IMR-90 (cell line): ENCODE measurements at regions not wholly inside any gene's neighbourhood (a gene's known extent, or its start where the extent isn't known, plus 50 kb on each side); places are given as distances from the start of the nearest gene placed in this dataset.

Source experiments
- ATAC-seq: fragments of 200-7000 bp; cut with Tn5 transposase; 2 replicates; pipeline ENCODE4 v1.9.1; 2020; ENCODE audit warnings: low read depth, mild to moderate bottlenecking, moderate library complexity
- BruUV-seq: library from RNA; stranded (reverse); fragments of 400-500 nt; replicated peaks from 2 replicates; lab custom pipeline; 2021; lab: Mats Ljungman, UMichigan
- CTCF ChIA-PET: fragments of 300-600 bp; formaldehyde crosslinking; extraction: SDS; loops from one replicate; lab custom pipeline; 2021; ENCODE audit warnings: antibody characterized with exemption; lab: Yijun Ruan, JAX
- POLR2A ChIA-PET: fragments of 300-600 bp; sonication (Branson Sonifier 250); formaldehyde crosslinking; loops from one replicate; lab custom pipeline; 2022; ENCODE audit warnings: antibody characterized with exemption; ENCODE audit not compliant: unreplicated experiment; lab: Charles Lee
- DNase-seq: peaks from one replicate; pipeline ENCODE4 v3.0.0; 2013
- H2AFZ ChIP-seq: replicated peaks from 2 replicates; pipeline ENCODE3; 2013; ENCODE audit warnings: low read length, mild to moderate bottlenecking; ENCODE audit not compliant: poor library complexity
- H2AK5ac ChIP-seq: 2 replicates; pipeline ENCODE4 v1.6.1; 2013; ENCODE audit warnings: low read depth, low read length, inconsistent platforms
- H2AK9ac ChIP-seq: replicated peaks from 2 replicates; pipeline ENCODE3; 2013; ENCODE audit warnings: mild to moderate bottlenecking, low read depth, low read length, moderate library complexity; ENCODE audit not compliant: poor library complexity
- H2BK120ac ChIP-seq: 2 replicates; pipeline ENCODE4 v1.6.1; 2013; ENCODE audit warnings: low read depth, low read length, inconsistent platforms
- H2BK15ac ChIP-seq: 3 replicates; pipeline ENCODE4 v1.6.1; 2013; ENCODE audit warnings: low read depth, low read length, inconsistent platforms
- H2BK20ac ChIP-seq: 2 replicates; pipeline ENCODE4 v1.6.1; 2013; ENCODE audit warnings: low read depth, mild to moderate bottlenecking, inconsistent platforms, low read length, moderate library complexity
- H2BK5ac ChIP-seq: 2 replicates; pipeline ENCODE4 v1.6.1; 2013; ENCODE audit warnings: mild to moderate bottlenecking, low read depth, low read length, inconsistent platforms; ENCODE audit not compliant: poor library complexity, severe bottlenecking
- H3K14ac ChIP-seq: replicated peaks from 2 replicates; pipeline ENCODE4 v1.6.1; 2013; ENCODE audit warnings: low read depth, low read length, inconsistent platforms
- H3K18ac ChIP-seq: 2 replicates; pipeline ENCODE4 v1.6.1; 2013; ENCODE audit warnings: low read depth, low read length, control low read depth
- H3K23ac ChIP-seq: 2 replicates; pipeline ENCODE4 v1.6.1; 2013; ENCODE audit warnings: low read depth, low read length, inconsistent platforms
- H3K27ac ChIP-seq: 2 replicates; pipeline ENCODE4 v1.5.1; 2013; ENCODE audit warnings: mild to moderate bottlenecking, control low read depth, low read length; ENCODE audit not compliant: insufficient read depth
- H3K27me3 ChIP-seq: 2 replicates; pipeline ENCODE4 v1.6.1; 2013; ENCODE audit warnings: low read length; ENCODE audit not compliant: control insufficient read depth, insufficient read depth
- H3K36me3 ChIP-seq: 2 replicates; pipeline ENCODE4 v1.6.1; 2013; ENCODE audit warnings: low read length, mixed read lengths; ENCODE audit not compliant: control insufficient read depth, insufficient read depth
- H3K4ac ChIP-seq: 2 replicates; pipeline ENCODE4 v1.6.1; 2013; ENCODE audit warnings: low read depth, low read length, inconsistent platforms
- H3K4me1 ChIP-seq: 2 replicates; pipeline ENCODE4 v1.6.1; 2013; ENCODE audit warnings: low read length, mixed read lengths; ENCODE audit not compliant: control insufficient read depth, insufficient read depth
- H3K4me2 ChIP-seq: 2 replicates; pipeline ENCODE4 v1.6.1; 2013; ENCODE audit warnings: low read depth, mild to moderate bottlenecking, control low read depth, low read length, moderate library complexity
- H3K4me3 ChIP-seq: 2 replicates; pipeline ENCODE4 v1.5.1; 2013; ENCODE audit warnings: low read depth, mild to moderate bottlenecking, control low read depth, low read length, moderate library complexity; ENCODE audit not compliant: insufficient read depth
- H3K56ac ChIP-seq: 2 replicates; pipeline ENCODE4 v1.6.1; 2013; ENCODE audit warnings: low read length, inconsistent platforms; ENCODE audit not compliant: insufficient read depth; ENCODE audit errors: extremely low read depth
- H3K79me1 ChIP-seq, 2 experiments: 2 replicates each; pipeline ENCODE4 v1.6.1; 2013; ENCODE audit warnings: low read length in 2 of 2, inconsistent platforms in 1 of 2, low read depth in 1 of 2
- H3K9ac ChIP-seq: 2 replicates; pipeline ENCODE4 v1.6.1; 2013; ENCODE audit warnings: low read depth, low read length, control low read depth
- H3K9me1 ChIP-seq: 2 replicates; pipeline ENCODE4 v1.6.1; 2013; ENCODE audit warnings: low read length, inconsistent platforms; ENCODE audit not compliant: insufficient read depth
- H3K9me3 ChIP-seq: 2 replicates; pipeline ENCODE4 v1.6.1; 2013; ENCODE audit warnings: low read length; ENCODE audit not compliant: control insufficient read depth, insufficient read depth
- H4K20me1 ChIP-seq: 2 replicates; pipeline ENCODE4 v1.6.1; 2013; ENCODE audit warnings: low read length, inconsistent platforms; ENCODE audit not compliant: insufficient read depth
- H4K5ac ChIP-seq: 2 replicates; pipeline ENCODE4 v1.6.1; 2013; ENCODE audit warnings: mild to moderate bottlenecking, low read depth, low read length, control low read depth
- H4K8ac ChIP-seq, 2 experiments: 2 replicates each; pipeline ENCODE4 v1.6.1; 2013; ENCODE audit warnings: low read depth in 2 of 2, low read length in 2 of 2, control low read depth in 1 of 2, inconsistent platforms in 1 of 2
- H4K91ac ChIP-seq: 2 replicates; pipeline ENCODE4 v1.6.1; 2013; ENCODE audit warnings: low read depth, low read length, inconsistent platforms; ENCODE audit not compliant: insufficient read depth
- ELK1 ChIP-seq: fragments of 150-350 bp; IDR thresholded peaks from 2 replicates; pipeline ENCODE4 v1.6.1; 2016; ENCODE audit warnings: low read depth, mild to moderate bottlenecking, low read length, moderate library complexity, borderline replicate concordance
- FOS ChIP-seq: fragments of 150-350 bp; IDR thresholded peaks from 2 replicates; pipeline ENCODE4 v1.6.1; 2016; ENCODE audit warnings: low read depth, low read length
- WGBS, 2 experiments: methylation state at CpG; one replicate each; pipeline versions ENCODE4 v1.1.5 to v1.1.7; 2013; ENCODE audit warnings: missing lambda C conversion rate in 2 of 2; ENCODE audit not compliant: insufficient read length in 1 of 2; ENCODE audit errors: extremely low coverage in 2 of 2; 5-methylcytosine and 5-hydroxymethylcytosine counted together
- dilution Hi-C: fragments of 300-500 bp; cut with HindIII; formaldehyde crosslinking; loops from one replicate; pipeline ENCODE4 v1.14.3; 2018; ENCODE audit warnings: low sequenced_read_pairs; ENCODE audit not compliant: unreplicated experiment
- in situ Hi-C: fragments of 300-500 bp; cut with MboI; formaldehyde crosslinking; loops from 3 replicates; pipeline ENCODE4 v1.14.3; 2019; ENCODE audit warnings: low sequenced_read_pairs, inconsistent platforms, mixed read lengths
- intact Hi-C: fragments of 100-400 bp; cut with micrococcal nuclease; formaldehyde crosslinking; loops from 2 replicates; pipeline ENCODE4 v1.10.0; 2022

- H3K23ac ChIP-seq: no peak overlapping the region
- no peak for TF ChIP-seq ELK1
- no peak for TF ChIP-seq FOS
- ChIA-PET POLR2A (no interaction called here), CTCF (no interaction called here)
- no peak overlapping the region for H2AFZ ChIP-seq
- H4K20me1 ChIP-seq: no peaks in the 10 kb centered on the region
- H3K9me1 ChIP-seq: no peaks in the 10 kb centered on the region
- H4K8ac ChIP-seq: no peak overlapping the region
- H3K4ac ChIP-seq: no peak overlapping the region
- ATAC-seq (no peak), DNase-seq (no peak)
- no peak overlapping the region for H2BK120ac ChIP-seq
- H3K56ac ChIP-seq: no peak overlapping the region
- H3K9ac ChIP-seq: no peak overlapping the region
- H3K18ac ChIP-seq: no peak overlapping the region
- H4K5ac ChIP-seq: no peak overlapping the region
- no peak overlapping the region for H3K27ac ChIP-seq
- no peak overlapping the region for H3K4me2 ChIP-seq
- WGBS, 2 experiments: no CpG with 5 or more reads among the region's 5 CpGs
- no peak overlapping the region for H2AK5ac ChIP-seq
- H2BK5ac ChIP-seq: no peak overlapping the region
- no peak overlapping the region for H2BK15ac ChIP-seq
- in situ Hi-C loops: no loop called here
- no peak overlapping the region for H3K14ac ChIP-seq
- no peaks in the 10 kb centered on the region for H3K4me1 ChIP-seq
- no peak overlapping the region for H2AK9ac ChIP-seq
- no peaks in the 10 kb centered on the region for H3K27me3 ChIP-seq
- intact Hi-C loops: no loop called here
- BruUV-seq: no TSS peak
- no peaks in the 10 kb centered on the region for H3K79me1 ChIP-seq
- H3K9me3 ChIP-seq: peaks cover 6% of the 10 kb centered on the region
- no peak overlapping the region for H4K91ac ChIP-seq
- no peak overlapping the region for H2BK20ac ChIP-seq
- dilution Hi-C loops: no loop called here
- H3K36me3 ChIP-seq: no peaks in the 10 kb centered on the region
- no peak overlapping the region for H3K4me3 ChIP-seq
Observed at GRCh38 chr7:53520841-53521240, 485.4 kb downstream of the POM121L12 start.
